ENCODE measurements at regions not wholly inside any gene's neighbourhood (a gene's known extent, or its start where the extent isn't known, plus 50 kb on each side); places are given as distances from the start of the nearest gene placed in this dataset.

DNA sequence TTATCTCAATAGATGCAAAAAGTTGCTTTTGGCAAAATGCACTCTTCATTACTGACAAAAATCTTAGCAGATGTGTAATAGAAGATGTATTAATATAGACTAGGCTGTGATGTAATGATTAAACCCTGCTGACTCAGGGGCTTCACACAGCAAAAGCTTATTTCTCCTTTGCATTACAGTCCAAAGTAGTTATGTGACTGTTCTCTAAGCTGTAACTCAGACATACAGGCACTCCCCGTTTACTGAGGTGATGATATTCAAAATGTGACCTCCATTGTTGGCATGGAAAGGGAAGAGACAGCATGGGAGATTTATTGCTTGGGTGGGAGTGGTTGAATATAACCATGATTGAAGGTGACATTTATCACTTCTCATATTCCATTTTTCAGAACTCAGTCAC lies 331.5 kb downstream of the SNAPC1 start:
- TF ChIP-seq CTCF (IDR thresholded peaks at IDR 0.05) = no peak
- DNase-seq (ENCODE audit: low spot score) = no peak
- H3K4me3 ChIP-seq = no peak overlapping the region
- no peak overlapping the region for H3K27ac ChIP-seq

GRCh38 chr14:62097072-62097471 lies 334.9 kb downstream of the SNAPC1 start:
- Histone ChIP-seq H3K27ac (no peak overlapping the region), H3K4me3 (no peak overlapping the region)
- no peak for TF ChIP-seq CTCF (IDR thresholded peaks at IDR 0.05)
- no peak for DNase-seq (ENCODE audit: low spot score)

GRCh38 chr14:62097824-62098223 lies 335.6 kb downstream of the SNAPC1 start:
- no peak for DNase-seq (ENCODE audit: low spot score)
- Histone ChIP-seq H3K4me3 (no peak overlapping the region), H3K27ac (no peak overlapping the region)
- no peak for TF ChIP-seq CTCF (IDR thresholded peaks at IDR 0.05)

- TF ChIP-seq CTCF (IDR thresholded peaks at IDR 0.05) = no peak
- no peak overlapping the region for H3K27ac ChIP-seq
- no peak overlapping the region for H3K4me3 ChIP-seq
- no peak for DNase-seq (ENCODE audit: low spot score)
These were observed 336.1 kb downstream of the SNAPC1 start for GRCh38 chr14:62098357-62098756.

DNA sequence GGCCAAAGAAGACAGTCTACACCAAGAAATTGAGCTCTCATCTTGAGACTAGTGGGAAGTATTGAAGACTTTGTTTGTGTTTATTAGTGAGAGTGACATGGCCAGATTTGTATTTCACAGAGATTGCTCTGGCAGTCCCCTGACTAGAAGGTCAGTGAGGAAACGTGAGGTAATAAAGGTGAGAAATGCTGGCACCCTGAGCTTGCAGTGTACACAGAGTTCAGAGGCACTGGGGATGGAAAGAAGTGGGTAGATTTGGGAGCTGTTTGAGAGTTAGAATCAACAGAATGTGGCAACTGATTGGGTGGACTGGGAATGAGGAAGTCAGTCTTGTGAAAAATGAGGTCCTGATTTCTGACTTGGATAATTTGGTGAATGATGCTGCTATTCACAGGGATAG lies 336.9 kb downstream of the SNAPC1 start:
- Histone ChIP-seq H3K4me3 (no peak overlapping the region), H3K27ac (no peak overlapping the region)
- TF ChIP-seq CTCF (IDR thresholded peaks at IDR 0.05) = no peak
- no peak for DNase-seq (ENCODE audit: low spot score)

DNA sequence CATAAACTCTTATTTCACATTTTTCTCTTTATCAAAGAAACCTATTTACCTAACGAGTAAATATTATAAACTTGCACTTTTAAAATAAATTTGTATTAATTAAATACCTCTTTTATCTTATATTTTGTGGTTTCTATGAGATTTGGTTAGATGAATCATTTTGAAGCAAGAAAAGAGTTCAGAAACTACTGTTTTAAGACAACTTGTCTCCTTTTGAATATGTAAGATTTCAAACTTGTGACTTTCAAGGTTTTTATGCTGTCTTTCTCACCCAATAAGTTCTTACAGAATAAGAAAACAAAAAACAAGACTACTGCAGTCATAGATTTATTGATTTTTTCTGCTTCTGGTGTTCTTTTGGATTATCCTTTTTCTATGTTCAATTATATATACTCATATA lies 339.0 kb downstream of the SNAPC1 start:
- H3K27ac ChIP-seq = no peak overlapping the region
- H3K4me3 ChIP-seq = no peak overlapping the region
- DNase-seq (ENCODE audit: low spot score) = no peak

More for the DNA sequence above, 339.0 kb downstream of the SNAPC1 start:
- no peak for TF ChIP-seq CTCF (IDR thresholded peaks at IDR 0.05)
